Endothelial cell (in vitro differentiated cells): ENCODE measurements at regions not wholly inside any gene's neighbourhood (a gene's known extent, or its start where the extent isn't known, plus 50 kb on each side); places are given as distances from the start of the nearest gene placed in this dataset.

Experiments
- DNase-seq: peaks from one replicate; pipeline ENCODE4 v3.0.0; 2021; ENCODE audit warnings: low spot score
- H3K27ac Mint-ChIP-seq: one replicate; pipeline ENCODE4 v1.8.0; 2021; ENCODE audit warnings: mixed read lengths, inconsistent platforms; ENCODE audit not compliant: unreplicated experiment
- H3K27me3 Mint-ChIP-seq: one replicate; pipeline ENCODE4 v1.8.0; 2021; ENCODE audit warnings: mild to moderate bottlenecking, moderate library complexity, mixed read lengths, inconsistent platforms; ENCODE audit not compliant: unreplicated experiment
- H3K36me3 Mint-ChIP-seq: one replicate; pipeline ENCODE4 v1.8.0; 2021; ENCODE audit warnings: mild to moderate bottlenecking, low read depth, mixed read lengths, inconsistent platforms; ENCODE audit not compliant: unreplicated experiment
- H3K4me1 Mint-ChIP-seq: one replicate; pipeline ENCODE4 v1.8.0; 2021; ENCODE audit warnings: mild to moderate bottlenecking, mixed read lengths, inconsistent platforms; ENCODE audit not compliant: unreplicated experiment
- H3K4me3 Mint-ChIP-seq: one replicate; pipeline ENCODE4 v1.8.0; 2021; ENCODE audit warnings: mild to moderate bottlenecking, mixed read lengths, inconsistent platforms; ENCODE audit not compliant: unreplicated experiment
- H3K9me3 Mint-ChIP-seq: one replicate; pipeline ENCODE4 v1.8.0; 2021; ENCODE audit warnings: mixed read lengths, inconsistent platforms; ENCODE audit not compliant: unreplicated experiment
- TF ChIP-seq, protein P1 (sequence below): fragments of 200-600 bp; sonication (generic); IDR thresholded peaks from one replicate; pipeline ENCODE4 v1.5.0; 2021; ENCODE audit warnings: antibody characterized with exemption; ENCODE audit not compliant: unreplicated experiment

DNA sequence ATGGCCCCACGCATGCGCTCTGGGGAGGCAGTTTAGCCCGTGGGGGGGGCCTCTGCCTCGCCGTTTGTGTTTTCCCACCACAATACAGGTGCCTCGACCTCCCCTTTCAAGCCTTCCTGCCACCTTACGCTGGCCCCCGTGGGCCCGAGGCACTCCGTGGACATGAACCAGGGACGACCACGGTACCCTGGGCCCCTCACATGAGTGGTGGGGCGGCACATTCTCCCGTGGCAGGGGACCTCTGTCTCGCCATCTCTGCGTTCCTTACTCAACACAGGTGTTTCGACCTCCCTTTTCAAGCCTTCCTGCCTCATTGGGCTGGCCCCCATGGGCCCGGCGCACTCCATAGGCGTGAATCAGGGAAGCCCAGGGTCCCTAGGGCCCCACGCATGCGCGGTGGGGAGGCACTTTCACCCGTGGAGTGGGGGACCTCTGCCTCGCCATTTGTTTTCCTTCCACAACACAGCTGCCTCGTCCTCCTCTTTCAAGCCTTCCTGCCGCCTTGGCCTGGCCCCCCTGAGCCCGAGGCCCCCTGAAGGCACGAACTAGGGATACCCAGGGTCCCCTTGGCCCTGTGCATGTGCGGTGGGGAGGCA lies 339.5 kb downstream of the ALG10 start:
- Mint-ChIP-seq H3K27me3 (peaks cover 5% of the 10 kb centered on the region), H3K4me3 (no peak overlapping the region), H3K27ac (no peak overlapping the region), H3K4me1 (no peaks in the 10 kb centered on the region), H3K36me3 (peaks cover 4% of the 10 kb centered on the region), H3K9me3 (peaks cover 7% of the 10 kb centered on the region)
- TF ChIP-seq, protein P1, sequence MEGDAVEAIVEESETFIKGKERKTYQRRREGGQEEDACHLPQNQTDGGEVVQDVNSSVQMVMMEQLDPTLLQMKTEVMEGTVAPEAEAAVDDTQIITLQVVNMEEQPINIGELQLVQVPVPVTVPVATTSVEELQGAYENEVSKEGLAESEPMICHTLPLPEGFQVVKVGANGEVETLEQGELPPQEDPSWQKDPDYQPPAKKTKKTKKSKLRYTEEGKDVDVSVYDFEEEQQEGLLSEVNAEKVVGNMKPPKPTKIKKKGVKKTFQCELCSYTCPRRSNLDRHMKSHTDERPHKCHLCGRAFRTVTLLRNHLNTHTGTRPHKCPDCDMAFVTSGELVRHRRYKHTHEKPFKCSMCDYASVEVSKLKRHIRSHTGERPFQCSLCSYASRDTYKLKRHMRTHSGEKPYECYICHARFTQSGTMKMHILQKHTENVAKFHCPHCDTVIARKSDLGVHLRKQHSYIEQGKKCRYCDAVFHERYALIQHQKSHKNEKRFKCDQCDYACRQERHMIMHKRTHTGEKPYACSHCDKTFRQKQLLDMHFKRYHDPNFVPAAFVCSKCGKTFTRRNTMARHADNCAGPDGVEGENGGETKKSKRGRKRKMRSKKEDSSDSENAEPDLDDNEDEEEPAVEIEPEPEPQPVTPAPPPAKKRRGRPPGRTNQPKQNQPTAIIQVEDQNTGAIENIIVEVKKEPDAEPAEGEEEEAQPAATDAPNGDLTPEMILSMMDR: no peak
- no peak for DNase-seq

- Mint-ChIP-seq H3K27me3 (peaks cover 9% of the 10 kb centered on the region), H3K4me3 (no peak overlapping the region), H3K36me3 (peaks cover 4% of the 10 kb centered on the region), H3K9me3 (peaks cover 7% of the 10 kb centered on the region), H3K4me1 (no peaks in the 10 kb centered on the region), H3K27ac (no peak overlapping the region)
- no peak for DNase-seq
- TF ChIP-seq, protein P1: no peak
Measured at GRCh38 chr12:34363050-34363673, 340.9 kb downstream of the ALG10 start.

DNA sequence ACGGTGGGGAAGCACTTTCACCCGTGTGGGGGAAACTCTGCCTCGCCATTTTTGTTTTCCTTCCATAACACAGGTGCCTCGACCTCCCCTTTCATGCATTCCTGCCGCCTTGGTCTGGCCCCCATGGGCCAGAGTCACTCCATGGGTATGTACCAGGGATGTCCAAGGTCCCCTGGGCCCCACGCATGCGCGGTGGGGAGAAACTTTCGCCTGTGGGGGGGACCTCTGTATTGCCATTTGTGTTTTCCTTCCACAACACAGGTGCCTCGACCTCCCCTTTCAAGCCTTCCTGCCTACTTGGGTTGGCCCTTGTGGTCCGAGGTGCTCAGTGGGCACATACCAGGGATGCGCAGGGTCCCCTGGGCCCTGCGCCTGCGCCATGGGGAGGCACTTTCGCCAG lies 345.8 kb downstream of the ALG10 start:
- TF ChIP-seq, protein P1: no peak
- Mint-ChIP-seq H3K27ac (no peak overlapping the region), H3K4me3 (no peak overlapping the region), H3K36me3 (peaks cover 4% of the 10 kb centered on the region), H3K9me3 (peaks cover 11% of the 10 kb centered on the region), H3K4me1 (no peaks in the 10 kb centered on the region), H3K27me3 (peaks cover 9% of the 10 kb centered on the region)
- DNase-seq: no peak

- Mint-ChIP-seq H3K27ac (no peak overlapping the region), H3K36me3 (no peaks in the 10 kb centered on the region), H3K27me3 (peaks cover 7% of the 10 kb centered on the region), H3K9me3 (peaks cover 10% of the 10 kb centered on the region), H3K4me1 (no peaks in the 10 kb centered on the region), H3K4me3 (no peak overlapping the region)
- no peak for DNase-seq
- TF ChIP-seq, protein P1: no peak
Measured at GRCh38 chr12:34371050-34371449, 348.8 kb downstream of the ALG10 start.

GRCh38 chr12:34372003-34372402 lies 349.7 kb downstream of the ALG10 start:
- Mint-ChIP-seq H3K27me3 (peaks cover 4% of the 10 kb centered on the region), H3K9me3 (peaks cover 10% of the 10 kb centered on the region), H3K4me1 (no peaks in the 10 kb centered on the region), H3K36me3 (no peaks in the 10 kb centered on the region), H3K27ac (no peak overlapping the region), H3K4me3 (no peak overlapping the region)
- TF ChIP-seq, protein P1: no peak
- no peak for DNase-seq
